ENCODE measurements at regions not wholly inside any gene's neighbourhood (a gene's known extent, or its start where the extent isn't known, plus 50 kb on each side); places are given as distances from the start of the nearest gene placed in this dataset.
"Not testable (repeated sequence)": the region's sequence is repeated elsewhere in the genome, so short reads cannot be mapped to it uniquely, and the experiment has no call there.

DNA sequence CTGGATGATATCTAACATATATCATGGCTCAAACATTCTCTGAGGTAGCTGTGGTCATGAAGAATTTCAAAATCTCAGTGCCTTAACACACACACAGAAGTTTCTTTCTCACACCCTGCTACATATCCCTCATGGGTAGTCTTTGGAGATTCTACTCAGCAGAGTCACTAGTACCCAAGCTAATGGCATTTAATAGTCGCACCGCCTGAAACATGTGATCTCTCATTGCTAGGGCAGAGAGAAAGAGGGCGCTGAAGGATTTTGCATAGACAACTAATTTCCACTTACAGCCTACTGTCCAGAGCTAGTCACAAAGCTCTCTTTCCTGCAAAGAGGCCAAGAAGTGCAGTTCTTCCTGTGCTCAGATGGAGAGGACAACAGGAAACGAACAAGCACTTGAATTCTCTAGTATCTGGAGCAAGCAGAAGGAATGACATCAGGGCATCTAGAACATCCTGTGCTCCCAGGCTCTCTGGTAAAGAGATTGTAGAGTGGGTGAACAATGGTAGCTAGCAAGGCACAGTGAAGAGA lies 183.4 kb upstream of the PTBP2 start:
- no peak for DNase-seq
- peak; percentile 91 for ATAC-seq (ENCODE audit: poor library complexity)
- intact Hi-C loops (cut with DNase I): no loop called here

- no peak for DNase-seq
- peak; percentile 84 for ATAC-seq (ENCODE audit: poor library complexity)
- intact Hi-C loops (cut with DNase I): no loop called here
Measured at GRCh38 chr1:96538883-96539282, 182.7 kb upstream of the PTBP2 start.

DNA sequence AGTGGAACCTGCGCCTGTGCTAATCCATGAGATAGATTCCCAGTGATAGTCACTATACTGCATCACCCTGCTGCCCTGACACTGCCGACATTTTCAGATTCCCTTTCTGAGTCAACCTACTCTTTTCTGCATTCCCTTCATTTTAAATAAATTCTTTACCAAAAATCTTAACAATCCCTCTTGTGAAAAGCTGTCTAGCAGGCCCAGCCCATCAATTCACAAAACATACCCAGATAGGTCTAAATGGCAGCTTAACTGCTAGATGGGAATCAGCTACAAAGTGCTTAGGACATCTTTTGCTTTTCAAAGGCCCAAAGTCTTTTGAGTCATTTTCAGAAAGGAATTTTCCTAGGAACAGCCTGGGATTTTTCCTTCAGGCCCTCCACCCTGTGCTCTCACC lies 180.1 kb upstream of the PTBP2 start:
- DNase-seq: no peak
- no peak for ATAC-seq (ENCODE audit: poor library complexity)
- intact Hi-C loops (cut with DNase I): no loop called here

GRCh38 chr1:96544051-96544830 lies 177.3 kb upstream of the PTBP2 start:
- intact Hi-C loops (cut with DNase I): no loop called here
- DNase-seq (no peak), ATAC-seq (ENCODE audit: poor library complexity) (no peak)

DNA sequence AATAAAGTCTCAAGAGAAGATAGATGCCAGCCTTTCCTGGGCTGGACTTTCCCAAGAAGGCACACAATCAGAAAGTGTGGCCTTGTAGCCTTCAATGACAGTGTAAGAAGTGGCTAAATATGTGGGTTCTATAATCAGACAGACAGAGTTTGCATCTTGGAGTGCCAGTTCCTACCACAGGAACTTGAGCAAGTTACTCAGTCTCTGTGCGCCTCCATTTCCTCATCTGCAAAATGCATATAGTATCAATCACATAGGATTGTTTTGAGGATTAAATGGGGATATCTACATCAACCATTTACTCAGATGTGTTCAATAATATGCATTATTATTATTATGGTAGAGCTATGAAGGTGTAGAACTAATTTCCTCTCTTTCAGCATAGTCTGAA lies 176.8 kb upstream of the PTBP2 start:
- DNase-seq (no peak), ATAC-seq (ENCODE audit: poor library complexity) (no peak)
- intact Hi-C loops (cut with DNase I): no loop called here

- no peak for DNase-seq
- ATAC-seq (ENCODE audit: poor library complexity): no peak
- intact Hi-C loops (cut with DNase I): no loop called here
Measured at GRCh38 chr1:96545935-96546656, 175.5 kb upstream of the PTBP2 start.

- no peak for DNase-seq
- intact Hi-C loops (cut with DNase I): no loop called here
- peak; percentile 45 for ATAC-seq (ENCODE audit: poor library complexity)
Measured at GRCh38 chr1:96550061-96550460, 171.5 kb upstream of the PTBP2 start.

GRCh38 chr1:96552451-96552850 lies 169.1 kb upstream of the PTBP2 start:
- ATAC-seq (ENCODE audit: poor library complexity) (no peak), DNase-seq (no peak)
- intact Hi-C loops (cut with DNase I): no loop called here

GRCh38 chr1:96553811-96554210 lies 167.8 kb upstream of the PTBP2 start:
- DNase-seq (no peak), ATAC-seq (ENCODE audit: poor library complexity) (no peak)
- intact Hi-C loops (cut with DNase I): no loop called here

- DNase-seq (no peak), ATAC-seq (ENCODE audit: poor library complexity) (no peak)
- intact Hi-C loops (cut with DNase I): no loop called here
Measured at GRCh38 chr1:96554364-96554763, 167.2 kb upstream of the PTBP2 start.

DNA sequence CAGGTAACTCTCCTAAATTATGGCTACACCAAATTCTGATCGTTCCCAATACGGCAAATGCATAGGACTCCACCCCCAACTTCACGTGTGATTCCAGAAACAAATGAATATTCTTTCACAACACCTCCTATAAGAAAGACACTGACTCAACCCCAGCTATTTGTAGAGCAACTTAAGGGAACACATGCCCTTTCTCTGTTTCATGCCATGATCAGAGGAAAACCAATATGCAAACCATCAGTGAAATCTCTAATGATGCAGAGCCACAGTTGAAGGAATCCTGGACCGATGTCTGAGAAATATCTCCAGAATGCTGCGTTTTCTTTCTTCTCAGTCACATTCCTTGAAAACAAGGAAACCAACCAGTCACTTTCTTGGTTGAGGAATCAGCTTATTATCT lies 164.2 kb upstream of the PTBP2 start:
- ATAC-seq (ENCODE audit: poor library complexity) (no peak), DNase-seq (no peak)
- intact Hi-C loops (cut with DNase I): no loop called here

GRCh38 chr1:96558635-96559034 lies 162.9 kb upstream of the PTBP2 start:
- DNase-seq (no peak), ATAC-seq (ENCODE audit: poor library complexity) (peak; percentile 36)
- intact Hi-C loops (cut with DNase I): no loop called here

DNA sequence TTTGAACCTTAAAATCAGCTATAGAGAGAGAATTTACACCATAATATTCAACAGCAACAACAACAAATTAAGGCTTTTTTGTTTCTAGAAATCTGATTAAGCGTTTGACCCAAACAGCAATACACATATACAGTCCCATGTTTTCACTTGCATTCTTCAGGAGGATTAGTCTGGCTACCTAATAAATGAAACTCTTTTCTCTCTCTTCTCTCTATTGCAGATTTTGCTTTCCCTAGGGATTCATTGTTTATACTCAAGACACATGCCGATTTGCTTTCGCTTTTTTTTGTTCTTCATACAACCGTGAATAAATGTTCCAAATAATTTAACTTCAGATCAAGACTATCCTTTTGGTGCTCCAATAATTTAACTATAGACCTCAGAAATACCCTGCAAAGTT lies 162.4 kb upstream of the PTBP2 start:
- no peak for ATAC-seq (ENCODE audit: poor library complexity)
- intact Hi-C loops (cut with DNase I): no loop called here
- no peak for DNase-seq

DNA sequence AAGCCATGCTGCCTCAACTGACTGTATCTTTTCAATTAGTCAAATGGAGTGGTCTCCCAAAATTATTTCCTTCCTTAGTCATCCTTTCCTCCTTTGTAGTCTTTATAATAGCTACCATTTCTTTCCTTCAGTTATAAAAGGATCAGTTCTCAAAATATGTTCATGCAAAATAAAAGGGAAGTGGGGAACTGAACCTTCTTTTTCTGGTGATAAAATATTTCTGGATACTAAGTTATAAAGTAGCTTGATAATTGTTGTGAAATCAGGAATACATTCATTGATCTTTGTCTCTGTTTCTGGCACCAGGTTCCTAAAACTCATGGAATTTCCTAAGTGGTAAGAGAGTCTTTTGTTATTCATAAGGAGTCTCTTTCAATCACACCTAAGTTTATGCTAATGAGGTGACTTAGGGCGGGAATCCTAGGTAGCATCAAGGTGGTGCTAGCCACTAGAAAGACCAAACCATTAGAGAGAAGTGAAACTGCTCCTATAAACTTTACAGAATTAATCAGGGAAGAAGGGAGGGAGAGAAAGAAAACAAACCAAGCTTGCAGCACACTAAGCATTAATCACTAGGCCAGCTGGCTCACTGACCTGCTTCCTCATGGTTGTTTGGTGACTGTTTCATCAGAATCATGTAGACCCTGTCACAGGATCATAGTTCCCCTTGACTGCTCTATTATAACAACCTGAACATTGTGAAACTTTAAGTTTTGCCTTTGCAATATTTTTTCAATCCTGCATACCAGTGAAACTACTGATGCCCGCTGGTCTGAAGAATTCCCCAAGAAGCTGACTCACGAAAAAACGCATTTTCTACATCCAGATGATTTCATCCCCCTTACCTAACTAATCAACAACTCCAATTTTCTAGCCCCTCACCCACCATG lies 161.6 kb upstream of the PTBP2 start:
- no peak for DNase-seq
- peak; percentile 79 for ATAC-seq (ENCODE audit: poor library complexity)
- intact Hi-C loops (cut with DNase I): no loop called here

- ATAC-seq (ENCODE audit: poor library complexity): no peak
- no peak for DNase-seq
- intact Hi-C loops (cut with DNase I): no loop called here
Measured at GRCh38 chr1:96562094-96562493, 159.5 kb upstream of the PTBP2 start.

DNA sequence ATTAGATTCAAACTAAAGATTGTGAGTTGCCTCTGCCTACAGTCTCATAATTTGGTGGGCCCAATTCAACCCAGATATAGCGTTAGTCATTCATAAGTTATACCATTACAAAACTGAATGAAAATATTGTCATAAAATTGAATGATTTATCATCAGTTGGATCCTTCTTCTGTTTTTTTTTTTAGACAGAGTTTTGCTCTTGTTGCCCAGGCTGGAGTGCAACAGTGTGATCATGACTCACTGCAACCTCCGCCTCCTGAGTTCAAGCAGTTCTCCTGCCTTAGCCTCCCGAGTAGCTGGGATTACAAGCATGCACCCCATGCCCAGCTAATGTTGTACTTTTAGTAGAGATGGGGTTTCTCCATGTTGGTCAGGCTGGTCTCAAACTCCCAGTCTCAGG lies 157.2 kb upstream of the PTBP2 start:
- DNase-seq; intact Hi-C loops (cut with DNase I); ATAC-seq (ENCODE audit: poor library complexity): not testable (repeated sequence)

DNA sequence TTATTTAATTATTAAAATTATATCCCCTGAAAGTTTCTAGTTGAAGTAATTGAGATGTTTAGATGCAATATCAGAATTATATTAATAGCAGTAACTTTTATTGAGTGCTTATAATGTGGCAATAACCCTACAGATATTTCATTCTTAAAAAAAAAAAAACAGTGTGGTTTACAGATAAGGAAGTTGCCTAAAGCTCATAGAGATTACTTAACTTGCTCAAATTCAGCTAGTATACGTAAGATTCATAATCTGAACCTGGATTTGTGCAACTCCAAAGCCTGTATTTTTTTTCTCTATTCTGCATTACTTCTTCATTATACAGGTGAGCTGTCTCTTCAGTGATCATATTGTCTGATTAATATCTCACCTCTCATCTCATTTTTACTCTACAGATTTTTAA lies 156.0 kb upstream of the PTBP2 start:
- ATAC-seq (ENCODE audit: poor library complexity): no peak
- no peak for DNase-seq
- intact Hi-C loops (cut with DNase I): no loop called here

- ATAC-seq (ENCODE audit: poor library complexity) (no peak), DNase-seq (no peak)
- intact Hi-C loops (cut with DNase I): no loop called here
Measured at GRCh38 chr1:96568639-96569038, 152.9 kb upstream of the PTBP2 start.

DNA sequence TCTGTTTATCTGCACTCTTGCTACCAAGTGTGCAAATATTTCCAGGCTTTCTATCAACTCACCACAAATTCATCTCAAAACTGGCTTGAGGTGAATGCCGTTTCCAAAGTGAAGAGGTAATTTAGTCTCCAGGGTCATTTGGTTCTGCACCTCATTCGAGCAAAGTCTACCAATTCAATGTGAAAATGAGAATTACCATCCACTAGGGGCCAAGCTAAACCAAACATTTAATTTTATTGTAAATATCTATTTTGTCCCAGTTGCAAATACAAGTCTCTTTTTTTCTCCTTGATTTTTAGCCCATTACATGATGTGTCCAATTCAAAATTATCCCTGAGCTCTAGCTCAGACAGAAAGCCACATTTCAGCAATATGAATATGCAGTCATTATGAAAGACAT lies 152.3 kb upstream of the PTBP2 start:
- DNase-seq (no peak), ATAC-seq (ENCODE audit: poor library complexity) (no peak)
- intact Hi-C loops (cut with DNase I): no loop called here
